GM18505 (cell line): ENCODE measurements at regions not wholly inside any gene's neighbourhood (a gene's known extent, or its start where the extent isn't known, plus 50 kb on each side); places are given as distances from the start of the nearest gene placed in this dataset.
"Not testable (repeated sequence)": the region's sequence is repeated elsewhere in the genome, so short reads cannot be mapped to it uniquely, and the experiment has no call there.

Experiments
- ATAC-seq: cut with Tn5 transposase; IDR thresholded peaks from one replicate; pipeline ENCODE4 v1.9.1; 2021; ENCODE audit not compliant: unreplicated experiment
- POLR2A ChIP-seq: IDR thresholded peaks from 4 replicates; pipeline ENCODE4 v1.6.1; 2011; ENCODE audit warnings: borderline replicate concordance; ENCODE audit not compliant: insufficient read depth, insufficient read length; ENCODE audit errors: extremely low read depth

GRCh38 chr12:87376722-87377121 lies 652.5 kb downstream of the C12orf50 start:
- TF ChIP-seq POLR2A: no peak
- ATAC-seq: no peak

DNA sequence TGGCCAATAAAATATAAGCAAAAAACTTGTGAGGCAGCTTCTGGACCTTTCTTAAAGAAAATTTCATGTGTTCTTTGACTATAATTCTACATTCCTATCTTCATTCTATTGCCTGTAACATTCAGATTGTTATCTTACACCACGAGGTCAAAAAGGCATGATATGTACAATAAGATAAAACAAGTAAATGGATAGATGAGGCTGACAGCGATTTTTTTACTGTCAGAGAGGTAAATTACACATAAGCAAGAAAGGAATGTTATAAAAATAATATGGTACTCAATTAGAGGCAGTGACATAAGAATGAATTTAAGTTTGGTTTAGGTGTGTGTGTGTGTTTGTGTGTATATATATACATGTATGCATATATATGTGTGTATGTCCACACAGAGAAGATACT lies 660.0 kb downstream of the C12orf50 start:
- no peak for TF ChIP-seq POLR2A
- no peak for ATAC-seq

DNA sequence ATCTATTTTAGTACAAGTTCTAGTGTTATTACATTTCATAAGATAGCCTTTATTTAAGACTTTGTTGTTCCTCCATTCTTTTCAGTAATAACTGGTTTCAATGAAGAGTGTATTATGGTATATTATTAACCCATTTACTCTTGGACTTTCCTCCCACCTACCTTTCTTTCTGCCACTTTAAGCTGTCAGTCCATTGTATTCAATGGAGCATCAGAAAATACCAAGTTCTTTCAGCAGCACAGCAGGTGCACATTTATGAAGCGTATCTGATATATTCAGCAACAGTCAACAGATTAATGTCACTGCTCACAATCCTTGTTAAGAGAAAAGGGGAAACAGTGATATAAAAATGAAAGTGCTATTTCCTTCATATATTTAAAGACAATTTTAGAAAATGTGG lies 660.9 kb downstream of the C12orf50 start:
- ATAC-seq: no peak
- TF ChIP-seq POLR2A: no peak

- no peak for ATAC-seq
- TF ChIP-seq POLR2A: no peak
Measured at GRCh38 chr12:87365423-87365822, 663.8 kb downstream of the C12orf50 start.

- ATAC-seq: no peak
- no peak for TF ChIP-seq POLR2A
Measured at GRCh38 chr12:87363497-87364084, 665.6 kb downstream of the C12orf50 start.

DNA sequence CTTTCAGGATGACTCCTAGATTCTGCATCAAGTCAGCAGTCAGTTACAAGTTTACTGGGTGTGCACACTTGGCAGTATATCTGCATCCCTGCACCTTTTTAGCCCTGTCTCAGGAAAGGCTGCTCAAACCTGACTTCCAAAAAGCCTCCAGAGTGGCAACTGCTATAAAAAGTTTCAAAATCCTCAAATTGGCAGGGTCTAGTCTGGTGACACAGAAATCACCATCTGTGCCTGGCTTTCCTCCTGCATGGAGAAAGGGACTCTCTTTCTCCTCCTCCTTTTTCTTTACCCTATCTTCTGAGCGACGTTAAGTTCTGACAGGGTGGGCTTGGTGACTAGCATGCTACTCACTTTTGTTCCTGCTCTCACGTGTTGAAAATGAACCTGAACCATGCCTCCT lies 679.5 kb downstream of the C12orf50 start:
- ATAC-seq: no peak

DNA sequence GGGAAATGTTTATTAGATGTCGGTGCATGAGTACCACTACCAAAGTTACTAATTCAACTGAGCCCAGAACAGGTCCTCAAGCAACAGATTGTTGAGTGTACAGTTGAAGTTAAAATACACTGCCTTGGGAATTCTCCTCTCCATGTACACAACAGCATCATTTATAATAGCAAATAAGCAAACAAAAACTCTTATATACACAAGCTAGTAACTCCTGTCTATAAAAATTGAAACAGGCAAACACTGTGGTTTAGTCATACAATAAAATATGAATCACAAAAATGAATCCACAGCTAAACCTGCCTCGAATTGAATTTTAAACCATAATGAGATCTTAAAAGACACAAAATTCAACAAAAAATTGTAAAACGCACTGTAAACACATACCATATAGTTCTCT lies 681.1 kb downstream of the C12orf50 start:
- no peak for TF ChIP-seq POLR2A
- no peak for ATAC-seq

More for the DNA sequence above, 679.5 kb downstream of the C12orf50 start:
- no peak for TF ChIP-seq POLR2A

DNA sequence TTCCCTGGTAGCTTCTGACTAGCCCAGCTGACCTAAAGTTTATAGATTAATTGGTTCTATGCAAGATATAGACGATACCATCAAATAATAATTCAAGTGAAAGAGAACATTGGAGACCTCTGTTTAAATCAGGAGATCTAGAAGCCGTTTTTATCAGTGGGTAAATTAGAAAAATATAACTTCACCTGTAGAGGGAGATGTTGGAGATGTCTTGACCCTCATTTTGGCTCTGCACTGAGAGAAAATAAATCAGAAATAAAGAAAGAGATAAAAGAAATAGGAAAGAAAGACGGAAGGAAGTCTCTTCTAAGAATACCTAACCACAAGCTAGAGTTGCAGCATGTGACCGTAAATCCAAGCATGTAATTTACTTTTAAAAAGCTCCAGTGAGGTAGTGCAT lies 684.5 kb downstream of the C12orf50 start:
- TF ChIP-seq POLR2A: no peak
- ATAC-seq: no peak

- ATAC-seq: no peak
- no peak for TF ChIP-seq POLR2A
Measured at GRCh38 chr12:87338681-87339080, 690.5 kb downstream of the C12orf50 start.

DNA sequence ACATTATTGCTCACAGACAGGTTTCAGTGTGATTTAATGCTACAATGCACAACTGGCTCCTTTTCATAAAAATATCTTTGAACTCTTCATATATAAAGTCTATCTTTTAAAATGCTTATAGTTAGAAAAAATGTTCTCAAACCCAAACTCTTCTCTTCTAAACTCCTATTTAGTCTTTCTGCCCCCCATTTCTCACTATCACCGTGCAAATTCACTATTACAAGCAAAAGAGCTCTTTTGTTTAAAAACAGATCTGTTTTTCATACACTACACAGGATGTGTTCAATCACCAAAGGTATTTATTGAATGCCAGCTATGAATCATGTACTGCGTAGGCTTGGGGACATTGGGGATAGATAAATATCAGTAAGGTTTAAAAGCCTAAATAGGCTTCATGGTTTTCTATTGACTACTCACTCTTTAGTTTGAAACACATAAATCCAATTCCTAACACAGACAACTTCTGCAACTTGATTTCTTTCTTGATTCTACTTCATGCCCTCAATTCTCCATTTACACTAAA lies 692.3 kb downstream of the C12orf50 start:
- TF ChIP-seq POLR2A: no peak
- no peak for ATAC-seq

DNA sequence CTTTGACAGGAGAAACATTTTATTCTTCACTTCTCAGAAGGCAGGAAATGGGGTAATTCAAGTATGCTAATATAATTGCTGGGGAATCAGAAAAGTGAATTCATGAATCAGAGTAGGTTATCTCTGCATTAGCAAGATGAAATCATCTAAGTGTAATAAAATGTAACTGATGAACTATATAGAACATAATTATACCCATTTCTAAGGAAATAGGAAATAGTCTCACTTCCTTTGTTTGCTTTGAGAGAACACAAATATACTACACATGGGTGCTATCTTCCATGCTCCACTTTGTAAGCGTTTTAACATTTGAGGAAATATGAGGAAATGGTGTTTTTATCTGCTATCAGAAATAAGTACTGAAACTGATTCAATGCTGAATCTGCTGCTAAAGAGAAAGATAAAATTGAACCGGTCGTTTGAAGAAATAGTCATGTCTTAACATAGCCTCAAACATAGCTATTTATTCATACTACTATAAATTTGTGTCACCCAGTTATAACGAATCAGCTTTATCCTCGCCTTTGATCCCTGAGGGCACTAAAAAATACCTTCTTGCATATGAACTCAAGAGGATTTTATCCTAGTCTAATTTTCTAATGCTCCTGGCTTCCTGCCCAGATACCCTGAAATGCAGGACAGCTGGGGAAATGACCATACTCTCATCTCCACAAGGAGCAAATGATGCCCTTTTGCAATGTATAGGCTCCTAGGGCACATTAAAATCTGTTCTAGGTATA lies 696.0 kb downstream of the C12orf50 start:
- ATAC-seq: no peak
- no peak for TF ChIP-seq POLR2A

DNA sequence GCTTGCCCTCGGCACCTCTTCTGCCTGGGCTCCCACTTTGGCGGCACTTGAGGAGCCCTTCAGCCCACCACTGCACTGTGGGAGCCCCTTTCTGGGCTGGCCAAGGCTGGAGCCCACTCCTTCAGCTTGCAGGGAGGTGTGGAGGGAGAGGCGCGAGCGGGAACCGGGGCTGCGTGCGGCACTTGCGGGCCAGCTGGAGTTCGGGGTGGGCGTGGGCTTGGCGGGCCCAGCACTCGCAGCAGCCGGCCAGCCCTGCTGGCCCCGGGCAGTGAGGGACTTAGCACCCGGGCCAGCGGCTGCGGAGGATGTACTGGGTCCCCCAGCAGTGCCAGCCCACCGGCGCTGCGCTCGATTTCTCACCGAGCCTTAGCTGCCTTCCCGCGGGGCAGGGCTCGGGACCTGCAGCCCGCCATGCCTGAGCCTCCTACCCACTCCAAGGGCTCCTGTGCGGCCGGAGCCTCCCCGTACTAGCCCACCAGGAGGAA lies 699.1 kb downstream of the C12orf50 start:
- not testable (repeated sequence) for ATAC-seq

GRCh38 chr12:87329076-87329863 lies 699.9 kb downstream of the C12orf50 start:
- no peak for TF ChIP-seq POLR2A
- no peak for ATAC-seq
